ENCODE measurements at regions not wholly inside any gene's neighbourhood (a gene's known extent, or its start where the extent isn't known, plus 50 kb on each side); places are given as distances from the start of the nearest gene placed in this dataset.

DNA sequence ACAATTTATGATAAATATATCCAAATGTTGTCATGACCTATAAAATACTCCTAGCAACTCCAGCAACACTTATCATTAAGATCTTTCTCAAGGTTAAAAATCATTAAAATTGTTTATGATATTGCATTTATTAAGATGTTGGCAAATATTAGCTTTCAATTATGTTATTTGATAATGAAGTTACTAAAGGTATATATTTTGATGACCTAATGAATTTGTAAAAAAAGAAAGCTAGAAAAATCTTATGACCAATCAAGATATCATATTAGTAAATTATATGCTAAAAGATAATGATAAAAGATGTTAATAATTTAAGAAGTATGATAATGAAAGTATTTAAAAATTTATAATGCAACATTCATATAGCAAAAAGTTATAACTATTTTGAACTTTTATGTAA, 66.3 kb upstream of the RAB18 start:
- no peak overlapping the region for H3K9ac ChIP-seq (ENCODE audit: insufficient read depth, low read length, poor library complexity, severe bottlenecking)
- Mint-ChIP-seq H3K4me1 (no peaks in the 10 kb centered on the region), H3K27me3 (ENCODE audit: low read depth in 3 of 3) (peaks cover 1 to 4% (median 1%) of the 10 kb centered on the region in 3 donors), H3K4me3 (no peak overlapping the region), H3K36me3 (no peaks in the 10 kb centered on the region), H3K27ac (no peak overlapping the region), H3K9me3 (peaks cover 0 to 3% (median 2%) of the 10 kb centered on the region in 7 donors)
- DNase-seq = no peak
- TF ChIP-seq, protein P1, sequence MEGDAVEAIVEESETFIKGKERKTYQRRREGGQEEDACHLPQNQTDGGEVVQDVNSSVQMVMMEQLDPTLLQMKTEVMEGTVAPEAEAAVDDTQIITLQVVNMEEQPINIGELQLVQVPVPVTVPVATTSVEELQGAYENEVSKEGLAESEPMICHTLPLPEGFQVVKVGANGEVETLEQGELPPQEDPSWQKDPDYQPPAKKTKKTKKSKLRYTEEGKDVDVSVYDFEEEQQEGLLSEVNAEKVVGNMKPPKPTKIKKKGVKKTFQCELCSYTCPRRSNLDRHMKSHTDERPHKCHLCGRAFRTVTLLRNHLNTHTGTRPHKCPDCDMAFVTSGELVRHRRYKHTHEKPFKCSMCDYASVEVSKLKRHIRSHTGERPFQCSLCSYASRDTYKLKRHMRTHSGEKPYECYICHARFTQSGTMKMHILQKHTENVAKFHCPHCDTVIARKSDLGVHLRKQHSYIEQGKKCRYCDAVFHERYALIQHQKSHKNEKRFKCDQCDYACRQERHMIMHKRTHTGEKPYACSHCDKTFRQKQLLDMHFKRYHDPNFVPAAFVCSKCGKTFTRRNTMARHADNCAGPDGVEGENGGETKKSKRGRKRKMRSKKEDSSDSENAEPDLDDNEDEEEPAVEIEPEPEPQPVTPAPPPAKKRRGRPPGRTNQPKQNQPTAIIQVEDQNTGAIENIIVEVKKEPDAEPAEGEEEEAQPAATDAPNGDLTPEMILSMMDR (IDR thresholded peaks at IDR 0.05) = no peak
- intact Hi-C loops (cut with micrococcal nuclease) = no loop called here
- no peaks in the 10 kb centered on the region for H4K20me1 ChIP-seq (ENCODE audit: insufficient read depth, low read length)
- no peak overlapping the region for H2AFZ ChIP-seq (ENCODE audit: insufficient read depth, low read depth, low read length, poor library complexity, severe bottlenecking)
- H3K36me3 ChIP-seq (replicated peaks in 1 of 2; ENCODE audit: control insufficient read depth in 1 of 2, insufficient read depth in 2 of 2, low read length in 2 of 2) = no peaks in the 10 kb centered on the region
- H3K4me1 ChIP-seq (ENCODE audit: control insufficient read depth in 1 of 2, insufficient read depth in 2 of 2, low read length in 2 of 2) = no peaks in the 10 kb centered on the region
- H3K4me2 ChIP-seq (replicated peaks; ENCODE audit: extremely low read depth, low read length, poor library complexity, severe bottlenecking) = no peak overlapping the region
- H3K4me3 ChIP-seq (replicated peaks in 1 of 3; ENCODE audit: low read depth in 2 of 3, low read length in 3 of 3) = no peak overlapping the region
- no peaks in the 10 kb centered on the region for H3K9me3 ChIP-seq (replicated peaks in 1 of 2; ENCODE audit: control insufficient read depth in 1 of 2, insufficient read depth in 1 of 2, low read length in 2 of 2)
- H3K27me3 ChIP-seq (ENCODE audit: control insufficient read depth in 2 of 2, insufficient read depth in 2 of 2, low read length in 2 of 2) = no peaks in the 10 kb centered on the region
- no peak overlapping the region for H3K27ac ChIP-seq (ENCODE audit: low read depth in 1 of 2, low read length in 2 of 2)
- H3K79me2 ChIP-seq (ENCODE audit: insufficient read depth, low read length) = no peaks in the 10 kb centered on the region

DNA sequence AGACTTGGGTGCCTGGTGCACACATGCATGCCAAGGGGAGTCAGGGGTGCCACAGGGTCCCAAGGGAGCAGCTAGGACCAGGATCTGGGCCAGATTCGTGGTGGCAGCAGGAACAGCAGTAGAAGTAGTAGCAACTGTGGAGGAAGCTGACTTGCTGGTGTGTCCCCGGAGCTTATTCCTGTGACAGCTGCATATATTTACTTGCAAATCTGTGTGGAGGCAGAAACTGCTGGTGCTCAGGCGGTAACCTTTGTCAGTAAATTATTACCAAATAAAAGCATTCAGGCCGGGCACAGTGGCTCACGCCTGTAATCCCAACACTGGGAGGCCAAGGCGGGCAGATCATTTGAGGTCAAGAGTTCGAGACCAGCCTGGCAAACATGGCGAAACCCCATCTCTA, 67.4 kb upstream of the RAB18 start:
- H3K27ac Mint-ChIP-seq = no peak overlapping the region
- no peaks in the 10 kb centered on the region for H3K79me2 ChIP-seq (ENCODE audit: insufficient read depth, low read length)
- H3K27ac ChIP-seq (ENCODE audit: low read depth in 1 of 2, low read length in 2 of 2) = no peak overlapping the region
- no peaks in the 10 kb centered on the region for H3K9me3 ChIP-seq (replicated peaks in 1 of 2; ENCODE audit: control insufficient read depth in 1 of 2, insufficient read depth in 1 of 2, low read length in 2 of 2)
- H3K36me3 ChIP-seq (replicated peaks in 1 of 2; ENCODE audit: control insufficient read depth in 1 of 2, insufficient read depth in 2 of 2, low read length in 2 of 2) = no peaks in the 10 kb centered on the region
- no peak overlapping the region for H3K4me3 Mint-ChIP-seq
- H3K4me1 Mint-ChIP-seq = no peaks in the 10 kb centered on the region
- no peak overlapping the region for H3K4me2 ChIP-seq (replicated peaks; ENCODE audit: extremely low read depth, low read length, poor library complexity, severe bottlenecking)
- H3K9me3 Mint-ChIP-seq = peaks cover 0 to 5% (median 2%) of the 10 kb centered on the region in 7 donors
- no peaks in the 10 kb centered on the region for H4K20me1 ChIP-seq (ENCODE audit: insufficient read depth, low read length)
- peaks cover 1 to 4% (median 1%) of the 10 kb centered on the region in 3 donors for H3K27me3 Mint-ChIP-seq (ENCODE audit: low read depth in 3 of 3)
- no peaks in the 10 kb centered on the region for H3K4me1 ChIP-seq (ENCODE audit: control insufficient read depth in 1 of 2, insufficient read depth in 2 of 2, low read length in 2 of 2)
- intact Hi-C loops (cut with micrococcal nuclease) = no loop called here
- TF ChIP-seq, protein P1 (IDR thresholded peaks at IDR 0.05) = no peak
- no peak overlapping the region for H3K4me3 ChIP-seq (replicated peaks in 1 of 3; ENCODE audit: low read depth in 2 of 3, low read length in 3 of 3)
- DNase-seq = no peak
- no peak overlapping the region for H2AFZ ChIP-seq (ENCODE audit: insufficient read depth, low read depth, low read length, poor library complexity, severe bottlenecking)
- no peaks in the 10 kb centered on the region for H3K27me3 ChIP-seq (ENCODE audit: control insufficient read depth in 2 of 2, insufficient read depth in 2 of 2, low read length in 2 of 2)
- WGBS (ENCODE audit: insufficient coverage) = 87% methylated on average over 3 of the region's 8 CpGs
- no peaks in the 10 kb centered on the region for H3K36me3 Mint-ChIP-seq
- H3K9ac ChIP-seq (ENCODE audit: insufficient read depth, low read length, poor library complexity, severe bottlenecking) = no peak overlapping the region

Measured in CD14-positive monocyte (primary cell).